ENCODE measurements at regions not wholly inside any gene's neighbourhood (a gene's known extent, or its start where the extent isn't known, plus 50 kb on each side); places are given as distances from the start of the nearest gene placed in this dataset.

DNA sequence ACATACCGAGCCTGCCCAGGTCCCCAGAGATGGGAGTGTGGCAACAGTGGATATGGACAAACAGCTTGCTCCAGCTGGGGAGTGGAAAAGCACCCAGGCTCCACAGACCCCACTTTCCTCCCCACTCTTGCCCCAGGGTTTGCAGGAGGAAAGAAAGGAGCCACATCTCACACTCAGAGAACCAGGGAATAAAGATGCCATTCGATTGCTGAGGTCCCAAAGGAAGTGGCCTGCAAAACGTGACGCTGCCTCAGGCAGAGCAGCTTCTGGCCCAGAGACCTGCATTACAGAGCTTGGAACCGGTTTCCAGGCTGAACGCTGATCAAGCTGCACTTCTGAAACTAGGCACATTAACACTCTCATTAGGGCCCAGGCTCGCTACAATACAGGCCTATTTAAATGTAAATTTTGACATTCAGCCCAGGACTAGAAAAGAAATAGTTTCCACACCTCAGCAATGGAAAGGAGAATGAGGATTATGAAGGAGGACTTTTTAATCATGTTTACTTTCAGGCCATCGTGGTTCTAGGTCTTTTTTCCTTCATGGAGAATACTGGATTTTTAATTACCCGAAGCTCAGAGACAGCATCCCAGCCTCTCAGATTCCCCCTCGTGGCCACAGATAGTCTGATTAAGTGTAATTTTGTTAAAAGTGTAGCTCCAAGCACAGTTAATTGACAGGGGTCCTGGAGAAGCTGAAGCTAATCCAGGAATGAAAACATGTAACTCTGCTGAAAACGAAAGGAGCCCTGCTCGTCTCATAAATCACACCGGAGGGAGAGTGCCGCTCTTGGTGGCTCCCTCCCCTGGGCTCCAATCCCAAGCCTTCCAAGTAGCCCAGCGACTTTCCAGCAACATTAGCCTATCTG, 221.3 kb upstream of the RAB6C start:
- Histone ChIP-seq H3K27ac (no peak overlapping the region), H3K9me3 (no peaks in the 10 kb centered on the region), H3K36me3 (no peaks in the 10 kb centered on the region), H3K4me1 (no peaks in the 10 kb centered on the region), H3K4me3 (peak overlapping the region; percentile 10 to 24), H3K27me3 (peaks cover 0 to 5% of the 10 kb centered on the region in 2 donors)
- intact Hi-C loops (cut with DNase I): no loop called here
- ATAC-seq: no peak
- TF ChIP-seq CTCF (IDR thresholded peaks at IDR 0.05): no peak
- DNase-seq: no peak

DNA sequence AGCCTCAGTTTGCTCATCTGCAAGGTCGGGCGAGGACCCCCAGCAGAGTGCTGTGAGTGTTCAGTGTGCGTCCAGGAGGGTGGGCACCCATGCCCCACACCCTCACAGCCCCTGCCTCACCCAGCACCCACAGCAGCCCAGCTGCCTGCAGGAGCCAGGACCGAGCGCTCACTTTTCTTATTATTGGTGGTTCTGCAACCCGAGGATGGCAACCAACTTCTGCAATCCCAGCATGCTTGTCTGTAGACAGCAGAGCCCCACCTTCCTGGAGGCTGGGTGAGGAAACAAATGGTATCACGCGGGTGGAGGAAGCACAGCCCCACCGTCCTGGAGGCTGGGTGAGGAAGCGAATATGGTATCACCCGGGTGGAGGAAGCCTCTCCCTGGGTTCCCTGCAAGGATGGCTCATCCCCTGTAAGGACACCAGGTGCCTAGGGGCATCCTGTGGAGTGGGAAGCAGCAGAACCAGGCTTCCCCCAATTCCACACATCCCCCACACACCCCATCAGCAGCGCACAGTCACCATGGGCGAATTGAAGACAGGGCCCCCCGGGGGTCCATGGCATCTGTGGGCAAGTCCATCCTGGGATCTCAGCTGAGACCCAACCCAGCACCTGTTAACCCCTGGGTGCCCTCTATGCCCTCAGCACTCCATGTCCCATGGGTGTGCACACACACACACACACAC, 220.5 kb upstream of the RAB6C start:
- peak; percentile 80 for ATAC-seq
- DNase-seq: peak in 1 of 4 donors; percentile 68
- H3K9me3 ChIP-seq: no peaks in the 10 kb centered on the region
- H3K4me1 ChIP-seq: no peaks in the 10 kb centered on the region
- H3K36me3 ChIP-seq: no peaks in the 10 kb centered on the region
- H3K4me3 ChIP-seq: peak overlapping the region; percentile 10 to 24
- no peak overlapping the region for H3K27ac ChIP-seq
- intact Hi-C loops (cut with DNase I): no loop called here
- no peaks in the 10 kb centered on the region for H3K27me3 ChIP-seq
- no peak for TF ChIP-seq CTCF (IDR thresholded peaks at IDR 0.05)

- intact Hi-C loops (cut with DNase I): no loop called here
- H3K36me3 ChIP-seq: no peaks in the 10 kb centered on the region
- H3K27me3 ChIP-seq: no peaks in the 10 kb centered on the region
- no peak overlapping the region for H3K27ac ChIP-seq
- ATAC-seq (no peak), DNase-seq (no peak)
- H3K9me3 ChIP-seq: no peaks in the 10 kb centered on the region
- TF ChIP-seq CTCF (IDR thresholded peaks at IDR 0.05): no peak
- H3K4me3 ChIP-seq: no peak overlapping the region
- H3K4me1 ChIP-seq: no peaks in the 10 kb centered on the region
Observed at GRCh38 chr2:129759472-129760010, 219.9 kb upstream of the RAB6C start.

DNA sequence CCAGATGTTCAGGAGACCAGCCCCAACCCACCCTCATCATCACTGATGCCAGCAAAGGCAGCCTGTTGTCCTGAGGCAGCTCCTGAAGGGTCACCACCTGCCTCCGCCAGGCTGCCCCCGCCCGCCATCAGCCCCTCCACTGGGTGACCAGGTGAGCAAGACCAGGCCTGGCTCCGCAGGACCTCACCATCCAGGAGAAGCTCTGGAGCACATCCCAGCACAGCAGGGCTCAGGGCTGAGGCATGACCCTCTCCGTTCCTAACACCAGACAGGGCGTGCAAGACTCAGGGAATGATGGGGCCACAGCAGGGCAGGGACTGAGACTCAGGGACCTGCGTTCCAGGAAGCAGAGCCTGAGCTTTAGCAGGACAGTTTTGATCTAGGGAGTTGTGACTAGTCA, 218.8 kb upstream of the RAB6C start:
- H3K4me1 ChIP-seq: no peaks in the 10 kb centered on the region
- no peak for TF ChIP-seq CTCF (IDR thresholded peaks at IDR 0.05)
- intact Hi-C loops (cut with DNase I): no loop called here
- H3K27ac ChIP-seq: no peak overlapping the region
- peaks cover 0 to 8% of the 10 kb centered on the region in 2 donors for H3K27me3 ChIP-seq
- no peak for ATAC-seq
- no peaks in the 10 kb centered on the region for H3K9me3 ChIP-seq
- no peaks in the 10 kb centered on the region for H3K36me3 ChIP-seq
- DNase-seq: peak in 1 of 4 donors; percentile 62
- no peak overlapping the region for H3K4me3 ChIP-seq

GRCh38 chr2:129761569-129762021, 217.9 kb upstream of the RAB6C start:
- Histone ChIP-seq H3K4me1 (no peaks in the 10 kb centered on the region), H3K27ac (no peak overlapping the region), H3K36me3 (no peaks in the 10 kb centered on the region), H3K9me3 (no peaks in the 10 kb centered on the region), H3K4me3 (no peak overlapping the region), H3K27me3 (peaks cover 0 to 17% of the 10 kb centered on the region in 2 donors)
- ATAC-seq: no peak
- TF ChIP-seq CTCF (IDR thresholded peaks at IDR 0.05): no peak
- DNase-seq: no peak
- intact Hi-C loops (cut with DNase I): no loop called here
